ENCODE measurements at regions not wholly inside any gene's neighbourhood (a gene's known extent, or its start where the extent isn't known, plus 50 kb on each side); places are given as distances from the start of the nearest gene placed in this dataset.

DNA sequence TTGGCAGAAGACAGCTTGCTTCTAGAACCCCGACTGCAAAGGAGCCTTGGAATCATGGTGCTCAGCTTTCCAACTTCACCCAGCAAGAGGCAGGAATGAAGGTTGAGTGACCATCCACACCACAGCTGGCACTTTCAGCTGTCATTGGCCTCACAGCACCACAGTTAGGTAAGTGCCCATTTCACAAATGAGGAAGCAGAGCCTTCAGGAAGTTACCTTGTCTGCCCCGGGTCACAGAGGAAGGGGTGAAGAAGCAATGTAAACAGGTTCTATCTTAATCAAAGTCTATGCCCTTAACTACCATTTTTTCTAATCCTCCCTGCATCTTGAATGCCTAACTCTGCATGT is 156.0 kb downstream of the GLUL start:
- TF ChIP-seq, protein P1, sequence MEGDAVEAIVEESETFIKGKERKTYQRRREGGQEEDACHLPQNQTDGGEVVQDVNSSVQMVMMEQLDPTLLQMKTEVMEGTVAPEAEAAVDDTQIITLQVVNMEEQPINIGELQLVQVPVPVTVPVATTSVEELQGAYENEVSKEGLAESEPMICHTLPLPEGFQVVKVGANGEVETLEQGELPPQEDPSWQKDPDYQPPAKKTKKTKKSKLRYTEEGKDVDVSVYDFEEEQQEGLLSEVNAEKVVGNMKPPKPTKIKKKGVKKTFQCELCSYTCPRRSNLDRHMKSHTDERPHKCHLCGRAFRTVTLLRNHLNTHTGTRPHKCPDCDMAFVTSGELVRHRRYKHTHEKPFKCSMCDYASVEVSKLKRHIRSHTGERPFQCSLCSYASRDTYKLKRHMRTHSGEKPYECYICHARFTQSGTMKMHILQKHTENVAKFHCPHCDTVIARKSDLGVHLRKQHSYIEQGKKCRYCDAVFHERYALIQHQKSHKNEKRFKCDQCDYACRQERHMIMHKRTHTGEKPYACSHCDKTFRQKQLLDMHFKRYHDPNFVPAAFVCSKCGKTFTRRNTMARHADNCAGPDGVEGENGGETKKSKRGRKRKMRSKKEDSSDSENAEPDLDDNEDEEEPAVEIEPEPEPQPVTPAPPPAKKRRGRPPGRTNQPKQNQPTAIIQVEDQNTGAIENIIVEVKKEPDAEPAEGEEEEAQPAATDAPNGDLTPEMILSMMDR (IDR thresholded peaks at IDR 0.05; ENCODE audit: unreplicated experiment) = no peak
- BruUV-seq (replicated peaks) = no TSS peak
- H3K4me3 Mint-ChIP-seq (ENCODE audit: low read depth, unreplicated experiment) = no peak overlapping the region

DNA sequence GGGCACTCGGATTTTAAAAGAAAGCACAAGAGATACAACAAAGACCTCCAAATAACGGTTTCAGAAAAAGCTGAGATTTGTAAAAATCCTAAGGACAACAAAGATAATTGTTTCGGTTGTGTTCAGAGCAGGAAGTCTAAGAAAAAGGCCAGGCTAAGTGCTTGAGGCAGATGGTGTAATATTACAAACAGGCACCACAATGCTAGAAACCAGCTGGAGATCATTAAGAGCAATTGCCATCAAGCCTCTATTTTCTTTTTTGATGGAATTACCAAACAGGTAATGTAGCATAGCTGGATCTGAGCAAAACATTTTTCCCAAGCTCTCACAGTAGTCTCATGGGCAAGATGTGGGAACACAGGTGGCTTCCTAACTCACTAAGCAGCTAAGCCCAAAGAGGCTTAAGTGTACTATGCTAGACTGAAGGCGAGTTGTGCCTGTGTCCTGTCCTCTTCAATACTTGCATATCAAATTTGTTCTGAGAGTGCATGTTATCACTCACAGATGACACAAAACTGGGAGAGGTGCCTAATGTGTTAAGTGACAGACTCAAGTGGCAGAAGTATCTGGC is 161.6 kb downstream of the GLUL start:
- H3K9me3 Mint-ChIP-seq (ENCODE audit: low read depth, unreplicated experiment) = no peaks in the 10 kb centered on the region

More for the DNA sequence above, 156.0 kb downstream of the GLUL start:
- intact Hi-C loops (cut with micrococcal nuclease; ENCODE audit: unreplicated experiment) = no loop called here
- DNase-seq = no peak
- no peaks in the 10 kb centered on the region for H3K9me3 Mint-ChIP-seq (ENCODE audit: low read depth, unreplicated experiment)
- H3K4me1 Mint-ChIP-seq (ENCODE audit: low read depth, unreplicated experiment) = peaks cover 18% of the 10 kb centered on the region
- H3K36me3 Mint-ChIP-seq (ENCODE audit: insufficient read depth, unreplicated experiment) = no peaks in the 10 kb centered on the region
- no peak overlapping the region for H3K27ac Mint-ChIP-seq (ENCODE audit: unreplicated experiment)
- CTCF ChIA-PET = interaction anchor here (1.0 to 1.5 kb wide), 2 partner anchors 22 to 155 kb away, joined by 3 to 4 read pairs; no protein-coding TSS in a partner anchor
- H3K27me3 Mint-ChIP-seq (ENCODE audit: unreplicated experiment) = peaks cover 8% of the 10 kb centered on the region

DNA sequence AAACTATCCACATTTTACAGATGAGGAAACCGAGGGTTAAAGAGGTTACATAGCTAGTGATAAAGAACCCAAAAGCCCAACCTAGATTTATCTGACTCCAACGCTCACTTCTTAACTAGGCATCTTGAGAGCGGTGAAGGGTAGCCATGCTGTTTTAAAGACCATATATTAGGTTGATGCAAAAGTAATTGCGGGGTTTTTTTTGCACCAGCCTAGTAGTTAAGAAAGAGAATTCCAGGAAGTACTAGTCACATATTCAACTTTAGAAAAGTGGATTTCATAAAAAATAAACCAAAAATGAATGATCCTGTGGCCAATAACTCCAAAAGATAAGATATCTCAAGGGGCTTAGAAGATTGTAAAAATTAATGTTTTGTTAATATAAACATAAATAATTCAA is 162.1 kb downstream of the GLUL start:
- Mint-ChIP-seq H3K36me3 (ENCODE audit: insufficient read depth, unreplicated experiment) (no peaks in the 10 kb centered on the region), H3K4me3 (ENCODE audit: low read depth, unreplicated experiment) (no peak overlapping the region), H3K27me3 (ENCODE audit: unreplicated experiment) (no peaks in the 10 kb centered on the region), H3K27ac (ENCODE audit: unreplicated experiment) (no peak overlapping the region), H3K9me3 (ENCODE audit: low read depth, unreplicated experiment) (no peaks in the 10 kb centered on the region), H3K4me1 (ENCODE audit: low read depth, unreplicated experiment) (peaks cover 13% of the 10 kb centered on the region)
- CTCF ChIA-PET = no interaction called here
- TF ChIP-seq, protein P1 (IDR thresholded peaks at IDR 0.05; ENCODE audit: unreplicated experiment) = no peak
- BruUV-seq (replicated peaks) = no TSS peak
- intact Hi-C loops (cut with micrococcal nuclease; ENCODE audit: unreplicated experiment) = no loop called here
- no peak for DNase-seq

More for the DNA sequence above, 161.6 kb downstream of the GLUL start:
- CTCF ChIA-PET = no interaction called here
- TF ChIP-seq, protein P1 (IDR thresholded peaks at IDR 0.05; ENCODE audit: unreplicated experiment) = no peak
- Mint-ChIP-seq H3K4me1 (ENCODE audit: low read depth, unreplicated experiment) (peaks cover 13% of the 10 kb centered on the region), H3K27ac (ENCODE audit: unreplicated experiment) (no peak overlapping the region), H3K4me3 (ENCODE audit: low read depth, unreplicated experiment) (no peak overlapping the region), H3K27me3 (ENCODE audit: unreplicated experiment) (no peaks in the 10 kb centered on the region), H3K36me3 (ENCODE audit: insufficient read depth, unreplicated experiment) (no peaks in the 10 kb centered on the region)
- BruUV-seq (replicated peaks) = no TSS peak
- intact Hi-C loops (cut with micrococcal nuclease; ENCODE audit: unreplicated experiment) = no loop called here
- DNase-seq = no peak

DNA sequence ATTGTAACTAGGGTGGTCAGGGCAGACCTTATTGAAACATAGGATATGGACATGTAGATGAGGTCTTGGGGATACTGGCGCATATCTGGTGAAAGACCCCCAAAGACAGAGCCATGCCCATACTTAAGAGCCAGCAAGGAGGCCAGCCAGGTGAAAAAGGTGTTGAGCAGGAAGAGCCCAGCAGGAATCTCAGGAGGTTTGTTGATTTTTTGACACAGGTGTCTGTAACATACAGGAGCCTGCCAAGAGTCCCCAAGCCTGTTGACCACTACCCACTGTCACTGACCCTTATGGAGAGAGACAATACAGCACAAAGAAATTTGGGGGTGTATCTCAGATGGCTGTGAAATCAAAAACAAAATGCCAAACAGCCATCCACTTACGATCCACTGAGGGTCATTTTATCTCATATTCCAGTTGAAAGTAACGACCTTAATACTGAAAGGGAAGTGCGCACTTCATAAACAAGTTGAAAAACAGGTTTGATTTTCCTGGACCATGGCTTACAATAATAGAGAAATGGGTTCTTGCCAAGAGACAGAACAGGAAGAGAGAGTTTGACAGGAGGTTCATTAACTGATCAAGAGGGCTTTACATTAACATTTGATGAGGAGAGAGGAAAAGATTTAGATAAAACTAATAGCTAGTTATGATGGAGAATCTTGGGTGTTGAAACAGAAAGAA is 163.6 kb downstream of the GLUL start:
- CTCF ChIA-PET = no interaction called here
- Mint-ChIP-seq H3K27me3 (ENCODE audit: unreplicated experiment) (no peaks in the 10 kb centered on the region), H3K36me3 (ENCODE audit: insufficient read depth, unreplicated experiment) (no peaks in the 10 kb centered on the region), H3K9me3 (ENCODE audit: low read depth, unreplicated experiment) (no peaks in the 10 kb centered on the region), H3K4me1 (ENCODE audit: low read depth, unreplicated experiment) (peaks cover 13% of the 10 kb centered on the region), H3K4me3 (ENCODE audit: low read depth, unreplicated experiment) (no peak overlapping the region), H3K27ac (ENCODE audit: unreplicated experiment) (no peak overlapping the region)
- TF ChIP-seq, protein P1 (IDR thresholded peaks at IDR 0.05; ENCODE audit: unreplicated experiment) = no peak
- BruUV-seq (replicated peaks) = no TSS peak
- DNase-seq = no peak
- intact Hi-C loops (cut with micrococcal nuclease; ENCODE audit: unreplicated experiment) = no loop called here

Data from Calu3 (cell line).